Mucosa of gallbladder (tissue), 1 donor: ENCODE measurements at regions not wholly inside any gene's neighbourhood (a gene's known extent, or its start where the extent isn't known, plus 50 kb on each side); places are given as distances from the start of the nearest gene placed in this dataset.
"Not testable (repeated sequence)": the region's sequence is repeated elsewhere in the genome, so short reads cannot be mapped to it uniquely, and the experiment has no call there.

Experiments used
- DNase-seq: peaks from one replicate; pipeline ENCODE4 v3.0.0-alpha.2; 2020; ENCODE audit warnings: low spot score
- donor health status: DM: no; HTN: no; CAD: no.

GRCh38 chr3:62926494-62926893 lies 51.3 kb upstream of the CADPS start:
- DNase-seq = no peak

- no peak for DNase-seq
Measured at GRCh38 chr3:62928256-62928655, 53.0 kb upstream of the CADPS start.

- DNase-seq = no peak
Measured at GRCh38 chr3:62929771-62930170, 54.6 kb upstream of the CADPS start.

- no peak for DNase-seq
Measured at GRCh38 chr3:62935793-62936192, 60.6 kb upstream of the CADPS start.

GRCh38 chr3:62936626-62937254 lies 61.5 kb upstream of the CADPS start:
- no peak for DNase-seq

GRCh38 chr3:62938583-62938982 lies 63.4 kb upstream of the CADPS start:
- DNase-seq = no peak

- peak; percentile 77 for DNase-seq
Measured at GRCh38 chr3:62939707-62940106, 64.5 kb upstream of the CADPS start.

GRCh38 chr3:62940771-62941563 lies 65.8 kb upstream of the CADPS start:
- no peak for DNase-seq

GRCh38 chr3:62942227-62942626 lies 67.0 kb upstream of the CADPS start:
- no peak for DNase-seq

- DNase-seq = no peak
Measured at GRCh38 chr3:62942764-62943163, 67.5 kb upstream of the CADPS start.

GRCh38 chr3:62948921-62949320 lies 73.7 kb upstream of the CADPS start:
- no peak for DNase-seq

- DNase-seq = no peak
Measured at GRCh38 chr3:62950210-62950609, 75.0 kb upstream of the CADPS start.

- no peak for DNase-seq
Measured at GRCh38 chr3:62951037-62951613, 75.9 kb upstream of the CADPS start.

GRCh38 chr3:62951880-62952279 lies 76.7 kb upstream of the CADPS start:
- DNase-seq = not testable (repeated sequence)

GRCh38 chr3:62954580-62954979 lies 79.4 kb upstream of the CADPS start:
- no peak for DNase-seq

- no peak for DNase-seq
Measured at GRCh38 chr3:62955126-62955525, 79.9 kb upstream of the CADPS start.

GRCh38 chr3:62956411-62956810 lies 81.2 kb upstream of the CADPS start:
- DNase-seq = no peak

GRCh38 chr3:62961874-62962556 lies 86.8 kb upstream of the CADPS start:
- no peak for DNase-seq

- DNase-seq = no peak
Measured at GRCh38 chr3:62962714-62963113, 87.5 kb upstream of the CADPS start.

GRCh38 chr3:62965311-62965710 lies 90.1 kb upstream of the CADPS start:
- DNase-seq = no peak

GRCh38 chr3:62968128-62968527 lies 92.9 kb upstream of the CADPS start:
- DNase-seq = no peak

- no peak for DNase-seq
Measured at GRCh38 chr3:62970648-62971047, 95.4 kb upstream of the CADPS start.

- no peak for DNase-seq
Measured at GRCh38 chr3:62975566-62975965, 100.3 kb upstream of the CADPS start.
